ENCODE measurements at regions not wholly inside any gene's neighbourhood (a gene's known extent, or its start where the extent isn't known, plus 50 kb on each side); places are given as distances from the start of the nearest gene placed in this dataset.
A peak's percentile ranks its signal among the peaks of the same experiment; 100 is the strongest.

DNA sequence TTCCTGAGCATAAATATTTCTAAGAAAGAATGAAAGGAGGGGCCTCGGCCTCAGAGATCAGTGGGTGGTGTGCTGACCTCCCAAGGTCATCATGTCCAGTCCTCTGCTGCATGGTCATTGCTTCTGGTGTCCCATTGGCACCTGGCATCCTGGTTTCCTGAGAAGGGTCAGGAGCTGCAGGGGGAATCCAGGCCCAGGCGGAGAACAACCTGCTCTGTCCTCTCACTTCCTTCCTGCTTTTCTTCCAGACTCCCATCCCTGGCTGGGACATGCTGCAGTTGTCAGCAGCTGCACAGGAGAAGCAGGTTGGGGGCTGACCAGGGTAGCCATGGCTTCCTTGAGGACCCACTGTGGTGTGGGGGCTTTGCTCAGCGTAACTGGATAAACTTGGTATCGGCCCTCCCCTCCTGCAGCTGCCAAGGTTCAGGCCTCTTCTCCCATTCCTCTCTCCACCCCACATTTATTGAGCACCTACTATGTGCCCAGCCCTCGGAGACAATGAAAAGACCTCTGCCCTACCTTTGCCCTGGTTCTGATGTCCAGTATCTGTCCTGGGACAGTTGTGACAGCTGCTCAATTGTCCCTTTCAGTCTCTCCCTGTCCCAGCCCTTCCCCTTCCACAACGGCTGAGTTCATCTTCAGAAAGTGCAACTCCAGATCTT is 155.2 kb downstream of the CEBPB start:
- Mint-ChIP-seq H3K36me3 (ENCODE audit: low read depth) (peaks cover 2% of the 10 kb centered on the region), H3K9me3 (ENCODE audit: insufficient read depth) (no peaks in the 10 kb centered on the region), H3K4me3 (no peak overlapping the region), H3K27me3 (ENCODE audit: low read depth) (no peaks in the 10 kb centered on the region), H3K27ac (no peak overlapping the region), H3K4me1 (ENCODE audit: low read depth) (peaks cover 75% of the 10 kb centered on the region)
- ChIA-PET CTCF (interaction anchor here (1.0 to 1.5 kb wide), 2 partner anchors 104 to 119 kb away, joined by 3 to 5 read pairs; no protein-coding TSS in a partner anchor), POLR2A (no interaction called here)
- no peak for DNase-seq
- ATAC-seq, result no peak

DNA sequence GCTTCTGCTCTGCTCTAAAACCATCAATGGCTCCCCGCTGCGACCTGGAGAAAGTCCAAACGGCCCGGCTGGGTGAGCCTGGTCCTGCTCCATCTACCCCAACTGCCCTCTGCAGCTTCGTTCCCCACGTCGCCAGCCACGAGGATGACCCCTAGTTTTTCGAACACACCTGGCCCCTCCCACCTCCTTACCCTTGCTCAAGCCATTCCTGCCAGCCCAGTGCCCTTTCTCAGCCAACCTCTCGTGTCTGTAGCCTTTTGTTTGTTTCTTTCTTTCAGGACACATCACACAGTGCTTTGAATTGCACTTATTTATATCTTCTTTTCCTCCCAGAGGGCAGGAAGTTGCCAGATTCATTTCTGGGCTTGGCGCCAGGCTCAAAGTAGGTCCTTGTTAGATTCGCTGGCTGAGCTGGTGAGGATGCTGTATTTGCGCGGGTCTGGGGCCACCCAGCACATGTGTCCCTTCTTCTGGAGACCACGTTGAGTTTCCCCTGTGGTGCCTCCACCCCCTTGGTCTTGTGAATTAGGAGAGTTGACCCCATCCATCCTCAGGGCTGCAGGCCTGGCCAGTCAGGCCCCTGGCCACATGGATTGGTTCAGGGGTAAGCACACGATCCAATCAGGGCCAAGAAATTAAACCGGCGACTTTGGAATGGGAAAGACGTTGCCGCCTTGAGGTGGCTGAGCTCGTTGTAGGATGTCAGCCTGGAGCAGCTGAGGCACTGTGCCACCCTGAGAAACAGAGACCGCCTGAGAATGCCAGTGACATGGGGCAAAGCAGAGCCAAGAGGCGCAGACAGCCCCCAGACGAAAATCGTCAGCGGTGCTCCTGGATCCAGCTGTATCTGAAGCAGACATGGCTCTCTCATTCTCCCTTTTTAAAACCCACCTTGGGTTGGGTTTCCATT is 156.0 kb downstream of the CEBPB start:
- no peak for DNase-seq
- peaks cover 2% of the 10 kb centered on the region for H3K27me3 Mint-ChIP-seq (ENCODE audit: low read depth)
- POLR2A ChIA-PET, result interaction anchor here (1.7 kb wide), 1 partner anchor 8 kb away, joined by 7 read pairs; no protein-coding TSS in a partner anchor
- H3K9me3 Mint-ChIP-seq (ENCODE audit: insufficient read depth), result no peaks in the 10 kb centered on the region
- H3K27ac Mint-ChIP-seq, result peak overlapping the region; percentile 20
- CTCF ChIA-PET, result interaction anchor here (1.0 to 1.5 kb wide), 5 partner anchors 8 to 156 kb away, joined by 3 to 5 read pairs (median 4); no protein-coding TSS in a partner anchor
- ATAC-seq, result no peak
- no peak overlapping the region for H3K4me3 Mint-ChIP-seq
- H3K36me3 Mint-ChIP-seq (ENCODE audit: low read depth), result peaks cover 2% of the 10 kb centered on the region
- peaks cover 72% of the 10 kb centered on the region for H3K4me1 Mint-ChIP-seq (ENCODE audit: low read depth)

DNA sequence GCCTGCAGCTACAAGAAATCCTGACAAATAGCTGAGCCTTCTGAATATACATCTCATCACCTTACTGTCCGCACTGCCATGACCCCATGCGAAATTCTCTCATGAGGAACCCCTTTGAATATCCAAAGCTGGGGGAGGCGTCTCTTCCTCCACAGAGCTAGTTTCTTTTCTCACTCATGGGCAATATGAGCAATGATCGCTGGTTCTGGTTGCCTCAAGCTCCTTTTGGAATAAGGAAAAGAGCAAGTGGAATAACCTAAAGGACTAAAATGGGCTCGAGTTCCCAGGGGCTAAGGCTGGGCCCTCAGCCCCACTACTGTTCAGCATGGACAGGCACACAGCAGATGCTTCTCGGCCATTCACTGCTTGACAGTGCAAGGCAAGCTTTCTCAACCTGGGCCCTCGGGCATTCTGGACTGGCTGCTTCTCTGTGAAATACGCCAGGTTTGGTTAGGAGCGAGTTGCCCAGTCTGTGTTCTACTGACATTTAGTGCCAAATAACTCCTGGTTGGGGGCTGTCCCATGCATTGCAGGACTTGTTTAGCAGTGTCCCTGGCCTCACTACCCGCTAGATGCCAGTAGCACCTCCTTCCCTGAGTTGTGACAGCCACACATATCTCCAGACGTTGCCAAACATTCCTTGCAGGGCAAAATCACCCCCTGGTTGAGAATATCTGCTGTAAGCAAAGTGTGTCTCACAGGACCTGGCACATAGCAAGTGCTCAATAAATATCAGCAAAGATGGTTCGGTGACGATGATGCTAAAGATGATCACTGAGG is 156.8 kb downstream of the CEBPB start:
- POLR2A ChIA-PET, result interaction anchor here (1.7 kb wide), 1 partner anchor 9 kb away, joined by 7 read pairs; no protein-coding TSS in a partner anchor
- DNase-seq (no peak), ATAC-seq (no peak)
- CTCF ChIA-PET, result interaction anchor here (1.0 to 1.5 kb wide), 5 partner anchors 9 to 156 kb away, joined by 3 to 5 read pairs (median 4); no protein-coding TSS in a partner anchor
- Mint-ChIP-seq H3K27me3 (ENCODE audit: low read depth) (peaks cover 2% of the 10 kb centered on the region), H3K9me3 (ENCODE audit: insufficient read depth) (no peaks in the 10 kb centered on the region), H3K4me1 (ENCODE audit: low read depth) (peaks cover 68% of the 10 kb centered on the region), H3K4me3 (no peak overlapping the region), H3K36me3 (ENCODE audit: low read depth) (peaks cover 2% of the 10 kb centered on the region), H3K27ac (no peak overlapping the region)

DNA sequence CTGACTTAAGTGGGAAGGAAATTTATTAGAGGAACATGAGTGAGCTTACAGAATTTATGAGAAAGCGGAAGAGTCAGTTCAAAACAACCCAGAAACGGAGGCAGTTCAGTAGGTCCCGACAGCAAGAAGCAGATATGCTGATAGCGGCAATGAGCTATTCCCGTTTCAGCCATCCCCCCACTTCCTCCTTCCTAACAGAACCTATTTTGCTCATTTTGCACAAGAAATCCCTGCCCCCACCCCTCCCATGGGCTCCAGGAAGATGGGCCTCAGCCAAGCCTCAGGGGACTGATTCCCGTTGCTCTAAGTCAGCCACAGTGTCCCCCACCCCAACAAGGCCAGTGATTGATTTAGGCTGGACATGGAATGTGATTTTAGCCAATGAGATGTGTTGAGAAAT is 157.5 kb downstream of the CEBPB start:
- no peak for DNase-seq
- Mint-ChIP-seq H3K4me3 (no peak overlapping the region), H3K27ac (no peak overlapping the region), H3K9me3 (ENCODE audit: insufficient read depth) (no peaks in the 10 kb centered on the region), H3K4me1 (ENCODE audit: low read depth) (peaks cover 69% of the 10 kb centered on the region), H3K27me3 (ENCODE audit: low read depth) (peaks cover 2% of the 10 kb centered on the region), H3K36me3 (ENCODE audit: low read depth) (peaks cover 2% of the 10 kb centered on the region)
- CTCF ChIA-PET, result interaction anchor here (1.3 kb wide), 2 partner anchors 9 to 30 kb away, joined by 4 read pairs; no protein-coding TSS in a partner anchor
- ATAC-seq, result no peak
- POLR2A ChIA-PET, result interaction anchor here (1.7 kb wide), 1 partner anchor 9 kb away, joined by 7 read pairs; no protein-coding TSS in a partner anchor

DNA sequence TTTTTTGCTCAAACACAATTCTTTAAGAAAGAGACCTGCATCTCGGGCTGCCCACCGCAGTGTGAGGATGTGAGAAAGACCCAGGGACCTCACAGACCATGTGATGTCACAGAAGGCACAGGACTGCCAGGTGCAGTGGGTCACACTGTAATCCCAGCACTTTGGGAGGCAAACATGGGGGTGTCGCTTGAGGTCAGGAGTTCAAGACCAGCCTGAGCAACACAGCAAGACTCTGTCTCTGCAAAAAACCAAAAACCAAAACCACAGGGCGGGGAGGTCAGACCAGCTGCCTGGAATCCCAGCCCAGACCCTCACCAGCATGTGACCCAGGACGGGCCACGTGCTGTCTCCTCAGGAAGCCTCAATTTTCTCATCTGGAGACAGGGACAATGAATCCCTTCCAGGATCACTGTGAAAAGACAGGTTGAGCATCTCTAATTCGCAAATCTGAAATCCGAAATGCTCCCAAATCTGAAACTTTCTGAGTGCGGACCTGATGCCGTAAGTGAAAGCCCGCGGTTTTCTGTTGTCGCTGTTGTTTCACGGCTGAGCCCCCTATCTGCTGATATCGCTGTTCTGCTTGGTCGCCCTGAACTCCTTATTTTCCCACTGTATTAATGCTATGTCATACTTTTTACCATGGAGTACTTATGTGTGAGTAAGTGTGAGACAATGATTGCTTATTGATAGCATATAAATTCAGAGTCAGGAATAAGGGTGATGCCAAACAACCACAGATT is 159.5 kb upstream of the PTPN1 start:
- POLR2A ChIA-PET, result no interaction called here
- ATAC-seq, result no peak
- CTCF ChIA-PET, result interaction anchor here (1.8 kb wide), 1 partner anchor 12 kb away, joined by 12 read pairs; no protein-coding TSS in a partner anchor
- no peak for DNase-seq
- H3K27ac Mint-ChIP-seq, result no peak overlapping the region
- H3K27me3 Mint-ChIP-seq (ENCODE audit: low read depth), result peaks cover 2% of the 10 kb centered on the region
- peaks cover 2% of the 10 kb centered on the region for H3K36me3 Mint-ChIP-seq (ENCODE audit: low read depth)
- peaks cover 61% of the 10 kb centered on the region for H3K4me1 Mint-ChIP-seq (ENCODE audit: low read depth)
- H3K4me3 Mint-ChIP-seq, result no peak overlapping the region
- no peaks in the 10 kb centered on the region for H3K9me3 Mint-ChIP-seq (ENCODE audit: insufficient read depth)

DNA sequence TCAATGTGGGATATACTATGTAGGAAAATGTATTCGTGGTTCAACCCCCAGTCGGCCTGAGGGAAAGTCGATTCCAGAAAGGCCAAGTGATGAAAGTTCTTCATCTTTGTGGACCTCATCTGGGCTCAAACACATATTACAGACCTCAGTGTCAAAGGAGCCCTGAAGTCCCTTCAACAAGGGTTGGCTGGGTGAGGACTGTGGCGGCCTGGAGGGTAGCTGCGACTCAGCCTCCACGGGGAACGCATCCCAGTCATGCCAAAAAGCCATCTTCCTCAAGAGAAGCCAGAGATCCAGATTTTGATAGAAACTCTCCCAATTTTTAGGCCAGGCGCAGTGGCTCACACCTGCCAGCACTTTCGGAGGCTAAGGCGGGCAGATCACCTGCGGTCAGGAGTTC is 158.6 kb upstream of the PTPN1 start:
- peaks cover 2% of the 10 kb centered on the region for H3K36me3 Mint-ChIP-seq (ENCODE audit: low read depth)
- no peaks in the 10 kb centered on the region for H3K9me3 Mint-ChIP-seq (ENCODE audit: insufficient read depth)
- ChIA-PET CTCF (no interaction called here), POLR2A (no interaction called here)
- peaks cover 54% of the 10 kb centered on the region for H3K4me1 Mint-ChIP-seq (ENCODE audit: low read depth)
- no peak overlapping the region for H3K4me3 Mint-ChIP-seq
- no peak for ATAC-seq
- H3K27me3 Mint-ChIP-seq (ENCODE audit: low read depth), result peaks cover 2% of the 10 kb centered on the region
- H3K27ac Mint-ChIP-seq, result no peak overlapping the region
- no peak for DNase-seq

DNA sequence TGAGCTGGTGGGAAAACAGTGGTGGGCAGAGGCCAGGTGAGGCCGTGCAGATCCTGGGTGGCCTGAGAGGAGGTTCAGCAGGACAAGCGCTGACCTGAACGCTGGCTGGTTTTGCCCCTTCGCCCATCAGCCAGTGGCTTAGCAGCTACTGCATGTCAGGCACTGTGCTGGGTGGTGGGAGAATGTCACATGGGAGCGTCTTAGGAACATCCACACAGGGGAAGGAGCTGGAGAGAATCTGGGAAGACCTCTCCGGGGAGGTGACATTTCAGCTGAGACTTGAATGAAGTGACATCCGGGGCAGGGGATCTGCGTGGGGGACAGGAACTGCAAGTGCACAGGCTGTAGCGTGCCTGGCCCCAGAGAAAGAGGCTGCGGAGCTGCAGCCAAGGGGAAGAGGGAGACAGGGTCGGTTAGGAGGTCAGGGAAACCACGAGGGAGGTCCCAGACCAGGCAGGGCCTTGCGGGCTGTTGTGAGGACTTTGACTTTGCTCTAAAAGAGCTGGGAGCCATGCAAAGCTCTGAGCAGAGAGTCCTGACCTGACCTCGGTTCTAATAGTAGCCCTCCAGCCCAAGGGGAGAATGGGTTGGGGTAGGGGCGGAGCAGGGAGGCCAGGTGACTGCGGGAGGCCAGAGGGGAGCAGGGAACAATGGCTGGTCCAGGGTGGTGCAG is 156.8 kb upstream of the PTPN1 start:
- Mint-ChIP-seq H3K27me3 (ENCODE audit: low read depth) (peaks cover 2% of the 10 kb centered on the region), H3K4me3 (no peak overlapping the region), H3K27ac (peak overlapping the region; percentile 41), H3K4me1 (ENCODE audit: low read depth) (peaks cover 40% of the 10 kb centered on the region), H3K36me3 (ENCODE audit: low read depth) (peaks cover 2% of the 10 kb centered on the region), H3K9me3 (ENCODE audit: insufficient read depth) (no peaks in the 10 kb centered on the region)
- peak; percentile 33 for DNase-seq
- no peak for ATAC-seq
- CTCF ChIA-PET, result interaction anchor here (0.7 kb wide), 1 partner anchor 15 kb away, joined by 3 read pairs; no protein-coding TSS in a partner anchor
- POLR2A ChIA-PET, result interaction anchor here (0.7 kb wide), 1 partner anchor 33 kb away, joined by 3 read pairs; no protein-coding TSS in a partner anchor

DNA sequence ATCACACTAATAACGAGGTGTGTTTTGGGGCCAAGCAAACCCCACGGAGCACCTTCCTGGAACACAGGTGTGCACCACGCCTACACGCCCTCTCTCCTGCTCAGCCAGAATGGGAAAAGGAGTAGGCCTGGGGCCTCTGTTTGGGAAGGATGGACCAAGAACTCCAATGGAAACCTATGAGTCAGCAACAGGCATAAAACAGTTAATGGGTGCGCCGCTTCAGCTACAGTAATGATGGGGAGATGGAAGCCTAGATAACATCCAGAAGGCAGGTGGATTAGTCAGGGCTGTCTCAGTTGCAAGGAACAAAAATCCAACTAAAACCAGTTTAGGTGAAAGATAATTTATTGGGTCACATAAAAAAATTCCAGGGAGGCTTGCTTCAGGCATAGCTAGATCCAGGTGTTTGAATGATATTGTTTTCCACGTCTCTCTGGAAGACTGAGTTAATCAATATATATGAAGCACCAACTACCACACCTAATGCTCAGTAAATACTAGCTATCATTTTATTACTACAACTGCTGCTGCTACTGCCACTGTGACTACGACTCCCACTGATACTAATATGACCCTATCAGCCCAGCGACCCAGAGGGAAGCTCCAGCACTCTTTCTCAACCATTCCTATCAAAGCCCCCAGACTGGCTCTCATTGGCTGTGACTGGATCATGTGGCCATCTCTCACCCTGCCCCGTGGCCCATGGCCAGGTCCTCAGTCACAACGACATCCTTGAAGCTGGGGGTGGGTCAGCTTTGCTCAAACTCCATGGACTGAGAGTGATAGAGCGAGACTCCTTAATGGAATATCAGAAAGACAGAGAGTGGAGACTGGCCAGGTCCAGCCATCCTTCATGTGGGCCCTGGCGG is 155.2 kb upstream of the PTPN1 start:
- Mint-ChIP-seq H3K27me3 (ENCODE audit: low read depth) (peaks cover 4% of the 10 kb centered on the region), H3K9me3 (ENCODE audit: insufficient read depth) (no peaks in the 10 kb centered on the region), H3K4me3 (no peak overlapping the region), H3K36me3 (ENCODE audit: low read depth) (no peaks in the 10 kb centered on the region), H3K27ac (no peak overlapping the region), H3K4me1 (ENCODE audit: low read depth) (peaks cover 32% of the 10 kb centered on the region)
- CTCF ChIA-PET, result interaction anchor here (1.3 kb wide), 1 partner anchor 186 kb away, joined by 3 read pairs; no protein-coding TSS in a partner anchor
- no peak for DNase-seq
- POLR2A ChIA-PET, result no interaction called here
- ATAC-seq, result no peak

DNA sequence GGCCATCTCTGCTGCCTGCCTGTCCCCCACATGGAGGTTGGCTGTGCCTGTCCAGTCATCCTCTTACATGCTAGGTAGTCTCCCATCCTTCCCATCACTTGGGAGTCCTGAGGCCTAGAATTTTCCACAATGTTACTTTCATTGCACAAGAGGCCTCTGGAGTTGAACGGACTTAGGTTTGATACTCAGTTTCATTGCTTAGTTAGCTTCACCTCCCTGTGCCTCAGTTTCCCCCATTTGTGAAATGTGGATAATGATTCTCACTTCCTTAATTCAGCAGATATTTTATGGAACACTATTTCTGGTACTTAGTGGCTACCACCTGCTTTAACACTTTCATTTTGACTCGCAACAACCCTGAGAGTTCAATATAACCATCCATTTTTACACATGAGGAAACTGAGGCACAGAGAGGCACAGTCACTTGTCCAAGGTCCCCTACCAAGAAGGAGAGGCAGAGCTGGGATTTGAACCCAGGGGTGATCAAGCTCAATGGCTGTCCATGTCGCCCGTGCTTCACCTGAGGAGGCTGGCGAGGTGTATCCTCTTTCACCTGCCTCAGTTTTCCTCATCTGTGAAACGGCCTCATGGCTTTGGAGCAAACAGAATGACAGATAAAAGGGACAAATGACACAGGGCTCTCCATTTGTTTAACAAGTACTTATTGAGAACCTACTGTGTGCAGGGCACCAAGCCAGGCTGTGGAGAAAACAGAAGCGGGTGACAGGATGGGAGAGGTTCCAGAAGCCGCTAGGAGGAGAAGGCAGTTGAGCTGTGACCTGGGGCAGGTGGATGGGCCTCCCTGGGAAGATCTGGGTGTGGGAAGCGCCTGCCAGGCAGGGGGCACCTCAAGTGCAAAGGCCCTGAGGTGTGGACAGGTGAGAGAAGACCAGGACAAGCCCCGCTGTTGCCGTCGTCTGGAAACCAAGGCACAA is 154.3 kb upstream of the PTPN1 start:
- ATAC-seq (no peak), DNase-seq (no peak)
- ChIA-PET POLR2A (interaction anchor here (0.7 kb wide), 1 partner anchor 1826 kb away, joined by 3 read pairs; no protein-coding TSS in a partner anchor), CTCF (interaction anchor here (1.3 kb wide), 1 partner anchor 186 kb away, joined by 3 read pairs; no protein-coding TSS in a partner anchor)
- H3K27ac Mint-ChIP-seq, result no peak overlapping the region
- H3K4me3 Mint-ChIP-seq, result no peak overlapping the region
- peaks cover 4% of the 10 kb centered on the region for H3K27me3 Mint-ChIP-seq (ENCODE audit: low read depth)
- no peaks in the 10 kb centered on the region for H3K36me3 Mint-ChIP-seq (ENCODE audit: low read depth)
- H3K4me1 Mint-ChIP-seq (ENCODE audit: low read depth), result peaks cover 24% of the 10 kb centered on the region
- no peaks in the 10 kb centered on the region for H3K9me3 Mint-ChIP-seq (ENCODE audit: insufficient read depth)

Measured in activated CD8-positive, alpha-beta T cell treated with anti-CD3 and anti-CD28 coated beads, Interleukin-2, amount 10 ng/mL, durations not matched to agents 7 days and 5 days (primary cell).